HG03159 (cell line): ENCODE measurements at regions not wholly inside any gene's neighbourhood (a gene's known extent, or its start where the extent isn't known, plus 50 kb on each side); places are given as distances from the start of the nearest gene placed in this dataset.
"Not testable (repeated sequence)": the region's sequence is repeated elsewhere in the genome, so short reads cannot be mapped to it uniquely, and the experiment has no call there.

ENCODE experiments used
- ATAC-seq: cut with Tn5 transposase; IDR thresholded peaks from one replicate; pipeline ENCODE4 v1.9.1; 2021; ENCODE audit warnings: mild to moderate bottlenecking, moderate library complexity; ENCODE audit not compliant: unreplicated experiment

- ATAC-seq, result no peak
These were observed 376.0 kb downstream of the TFEC start for GRCh38 chr7:115654384-115655214.

- ATAC-seq, result no peak
These were observed 381.1 kb downstream of the TFEC start for GRCh38 chr7:115649429-115649828.

DNA sequence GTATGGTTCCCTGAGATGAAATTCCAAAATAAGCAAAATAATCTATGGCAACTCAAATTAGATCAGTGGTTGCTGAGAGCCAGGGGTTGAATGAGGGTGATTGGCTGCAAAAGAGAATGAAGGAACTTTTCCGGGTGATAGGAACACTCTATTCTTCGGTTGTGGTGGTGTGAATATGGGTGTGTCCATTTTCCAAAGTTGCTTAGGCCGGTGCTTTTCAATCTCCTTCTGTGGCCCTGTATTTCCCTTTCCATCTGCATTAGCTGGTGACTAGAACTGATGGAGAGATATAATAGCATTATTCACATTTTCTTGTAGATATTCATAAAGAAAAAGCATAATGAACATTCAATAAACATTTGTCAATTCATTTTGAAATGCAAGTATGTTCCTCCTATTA, 382.9 kb downstream of the TFEC start:
- no peak for ATAC-seq

DNA sequence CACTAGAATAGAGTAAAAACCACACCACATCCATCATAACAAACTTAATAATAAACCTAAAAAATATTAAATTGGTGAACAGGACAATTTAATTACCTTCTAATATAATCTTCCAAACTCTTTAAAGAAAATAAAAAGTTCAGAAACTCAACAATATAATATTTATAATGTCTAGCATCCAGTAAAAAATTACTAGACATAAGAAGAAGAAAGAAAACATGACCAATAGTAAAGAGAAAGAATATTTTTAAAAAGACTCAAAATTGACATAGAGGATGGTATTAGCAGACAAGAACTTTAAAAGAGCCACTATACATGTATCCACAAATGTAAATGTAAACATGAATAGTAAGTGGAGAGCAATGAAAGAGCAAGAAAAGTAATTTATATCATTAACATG, 388.4 kb downstream of the TFEC start:
- ATAC-seq, result no peak

DNA sequence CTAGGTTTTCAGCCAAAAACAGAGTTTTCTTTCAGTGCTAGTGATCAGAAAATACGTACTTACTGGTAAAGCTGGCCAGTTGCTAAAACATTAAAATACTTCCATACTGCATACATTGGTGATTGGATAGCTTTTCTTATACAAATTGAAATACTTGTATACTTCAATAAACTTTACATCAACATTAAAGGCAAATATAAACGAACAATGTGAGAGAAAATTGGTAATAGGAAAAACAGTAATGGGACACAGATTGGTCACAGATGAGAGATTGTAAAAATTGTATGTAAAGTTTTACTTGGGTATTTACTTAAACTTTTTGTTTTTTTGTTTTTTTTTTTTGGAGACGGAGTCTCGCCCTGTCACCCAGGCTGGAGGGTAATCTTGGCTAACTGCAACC, 391.7 kb downstream of the TFEC start:
- no peak for ATAC-seq

- ATAC-seq, result no peak
These were observed 393.4 kb downstream of the TFEC start for GRCh38 chr7:115637128-115637527.

DNA sequence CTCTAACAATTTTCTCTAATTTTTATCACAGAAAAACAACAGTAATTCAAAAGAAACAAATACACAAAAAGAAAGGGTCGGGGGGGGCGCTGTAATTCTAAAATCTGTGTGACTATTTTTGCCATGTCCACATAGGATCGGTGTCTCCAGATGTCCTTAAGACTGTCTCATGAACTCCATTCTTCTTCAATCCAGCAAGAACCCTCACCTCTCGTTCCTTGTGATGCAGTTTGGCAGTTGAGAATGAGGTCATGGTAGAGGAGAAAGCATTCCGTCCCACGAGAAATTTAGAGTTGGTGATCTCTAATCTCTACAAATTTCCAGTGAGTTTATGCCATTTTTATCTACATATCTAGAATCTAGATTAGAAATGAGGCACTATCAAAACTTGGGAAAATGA, 394.7 kb downstream of the TFEC start:
- ATAC-seq, result no peak

GRCh38 chr7:115635376-115635775, 395.2 kb downstream of the TFEC start:
- no peak for ATAC-seq

- ATAC-seq, result no peak
These were observed 395.9 kb downstream of the TFEC start for GRCh38 chr7:115634633-115635032.

DNA sequence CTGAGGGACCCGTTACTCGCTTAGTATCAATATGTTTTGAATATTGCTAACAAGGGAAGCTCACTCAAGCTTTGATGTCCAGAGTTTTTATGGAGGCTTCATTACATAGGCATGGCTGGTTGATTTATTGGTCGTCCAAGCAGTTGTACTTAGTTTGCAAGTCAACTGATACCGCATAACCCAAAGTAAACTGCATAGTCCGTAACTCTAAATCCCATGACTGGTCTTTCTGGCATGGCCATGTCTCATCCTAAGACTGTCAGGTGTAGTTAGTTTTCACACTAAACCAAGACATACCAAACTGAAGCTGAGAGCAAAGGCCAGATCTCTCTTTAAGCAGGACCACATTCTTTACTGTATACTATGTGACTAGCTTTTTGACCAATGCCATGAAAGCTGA, 397.9 kb downstream of the TFEC start:
- ATAC-seq, result no peak

DNA sequence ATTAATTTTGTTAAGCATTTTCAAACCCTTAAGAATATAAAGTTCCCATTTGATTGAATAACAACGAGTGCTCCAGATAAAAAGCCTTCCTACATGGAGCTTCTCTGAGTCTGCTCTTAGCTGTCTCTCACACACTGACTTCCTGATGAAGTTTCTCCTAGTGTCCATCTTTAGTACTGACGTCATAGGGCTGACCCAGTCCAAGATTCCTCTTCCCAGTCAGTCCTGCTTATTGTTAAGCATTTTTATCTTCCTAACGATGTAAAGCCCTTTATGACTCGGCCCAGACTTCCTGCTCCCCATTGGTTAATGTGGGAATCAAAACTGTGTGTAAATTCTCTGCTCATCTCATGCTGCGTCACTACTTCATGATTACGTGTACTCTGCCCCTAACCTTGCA, 398.8 kb downstream of the TFEC start:
- ATAC-seq, result no peak

DNA sequence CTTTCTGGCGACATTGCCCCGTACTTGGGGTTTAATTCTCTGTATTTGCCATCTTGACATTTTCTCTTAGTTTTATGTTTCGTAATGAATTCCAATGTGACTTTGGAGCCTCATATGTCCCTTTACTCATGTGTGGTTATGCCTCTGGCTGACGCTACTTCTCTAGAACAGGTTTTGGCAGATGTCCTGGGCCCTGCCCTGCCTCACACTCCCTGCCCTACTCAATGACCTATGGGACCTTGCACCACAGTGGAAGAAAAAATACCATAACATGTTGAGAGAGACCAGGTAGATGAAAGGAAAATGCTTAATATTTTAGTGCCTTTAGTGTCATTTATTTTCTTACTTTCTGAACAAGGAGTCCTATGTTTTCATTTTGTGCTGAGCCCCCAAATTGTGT, 400.5 kb downstream of the TFEC start:
- ATAC-seq, result no peak

DNA sequence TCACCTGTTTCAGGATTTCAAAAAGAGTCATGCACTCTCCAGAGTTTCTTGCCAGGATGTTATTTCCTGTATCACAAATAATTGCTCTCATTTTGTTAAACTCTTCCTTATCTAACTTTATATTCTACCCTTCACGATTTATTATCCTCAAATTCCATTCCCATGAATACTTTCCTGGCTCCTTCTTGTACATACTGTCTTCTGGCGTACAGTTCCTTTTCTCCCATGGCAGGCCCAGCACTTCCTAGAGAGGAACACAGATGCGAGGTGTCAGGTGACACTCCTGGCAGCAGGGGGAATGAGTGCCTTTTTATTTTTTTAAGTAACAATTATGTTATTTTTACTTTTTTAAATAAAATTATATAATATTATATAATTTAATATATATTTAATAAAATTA, 411.9 kb downstream of the TFEC start:
- ATAC-seq, result no peak

DNA sequence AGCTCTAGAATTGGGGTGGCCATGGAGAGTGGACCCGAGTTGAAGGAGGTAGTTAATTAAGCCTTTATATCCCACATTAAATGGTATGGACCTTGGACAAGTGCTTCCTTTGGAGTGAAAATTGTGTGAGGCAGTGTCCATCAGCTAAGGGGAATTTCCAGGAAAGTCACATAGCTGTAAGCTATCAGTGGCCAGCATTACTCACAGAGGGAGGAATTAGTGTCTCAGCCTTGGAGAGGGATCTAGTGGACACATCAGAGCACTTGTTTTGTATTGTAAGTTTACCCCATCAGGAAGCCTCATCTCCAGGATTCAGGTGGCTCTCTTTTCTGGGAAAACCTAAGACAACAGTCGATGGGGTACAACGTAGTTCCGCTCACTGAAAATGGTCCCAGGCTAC, 416.7 kb downstream of the TFEC start:
- ATAC-seq, result no peak

GRCh38 chr7:115603416-115603815, 427.1 kb downstream of the TFEC start:
- no peak for ATAC-seq

DNA sequence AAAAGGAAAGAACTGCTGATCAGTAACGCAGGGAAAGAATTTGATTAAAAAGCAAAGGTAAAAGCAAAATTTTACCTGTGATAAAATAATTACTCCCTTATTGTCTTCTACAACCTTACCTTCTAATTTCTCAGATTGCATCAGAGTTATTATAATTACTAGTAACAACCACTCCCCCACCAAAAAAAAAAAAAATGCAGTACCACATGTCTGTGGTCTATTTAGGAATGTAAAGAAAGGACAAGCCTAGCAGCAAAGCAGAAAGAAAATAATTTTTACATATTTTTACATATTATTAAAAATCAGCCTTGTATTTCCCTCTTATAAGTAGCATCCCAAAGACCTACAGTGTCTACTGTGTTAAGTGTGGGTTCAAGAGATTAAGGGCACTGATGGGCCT, 430.4 kb downstream of the TFEC start:
- no peak for ATAC-seq

GRCh38 chr7:115599184-115599583, 431.4 kb downstream of the TFEC start:
- ATAC-seq, result not testable (repeated sequence)

DNA sequence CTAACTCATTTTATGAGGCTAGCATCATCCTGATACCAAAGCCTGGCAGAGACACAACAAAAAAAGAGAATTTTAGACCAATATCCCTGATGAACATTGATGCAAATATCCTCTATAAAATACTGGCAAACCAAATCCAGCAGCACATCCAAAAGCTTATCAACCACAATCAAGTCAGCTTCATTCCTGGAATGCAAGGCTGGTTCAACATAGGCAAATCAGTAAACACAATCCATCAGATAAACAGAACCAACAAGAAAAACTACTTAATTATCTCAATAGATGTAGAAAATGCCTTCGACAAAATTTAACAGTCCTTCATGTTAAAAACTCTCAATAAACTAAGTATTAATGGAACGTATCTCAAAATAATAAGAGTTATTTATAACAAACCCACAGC, 433.3 kb downstream of the TFEC start:
- ATAC-seq, result not testable (repeated sequence)

DNA sequence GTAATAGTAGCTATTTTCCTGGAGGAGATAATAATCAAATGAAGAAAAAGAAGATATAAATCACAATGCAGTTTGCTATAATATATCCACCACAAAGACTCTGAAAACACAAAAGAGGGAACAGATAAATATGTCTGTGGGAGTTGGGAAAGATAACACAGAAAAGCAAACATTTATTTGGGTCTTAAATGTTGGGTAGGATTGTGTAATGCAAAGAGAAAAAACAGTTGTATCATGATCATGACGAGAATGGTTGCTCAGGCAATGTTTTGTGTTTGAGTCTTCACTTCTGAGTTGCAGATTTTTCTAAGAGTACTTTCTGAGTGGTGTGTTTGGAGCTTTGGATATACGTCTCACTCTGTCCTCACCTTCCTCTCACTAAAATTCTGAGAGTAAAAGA, 437.5 kb downstream of the TFEC start:
- no peak for ATAC-seq

DNA sequence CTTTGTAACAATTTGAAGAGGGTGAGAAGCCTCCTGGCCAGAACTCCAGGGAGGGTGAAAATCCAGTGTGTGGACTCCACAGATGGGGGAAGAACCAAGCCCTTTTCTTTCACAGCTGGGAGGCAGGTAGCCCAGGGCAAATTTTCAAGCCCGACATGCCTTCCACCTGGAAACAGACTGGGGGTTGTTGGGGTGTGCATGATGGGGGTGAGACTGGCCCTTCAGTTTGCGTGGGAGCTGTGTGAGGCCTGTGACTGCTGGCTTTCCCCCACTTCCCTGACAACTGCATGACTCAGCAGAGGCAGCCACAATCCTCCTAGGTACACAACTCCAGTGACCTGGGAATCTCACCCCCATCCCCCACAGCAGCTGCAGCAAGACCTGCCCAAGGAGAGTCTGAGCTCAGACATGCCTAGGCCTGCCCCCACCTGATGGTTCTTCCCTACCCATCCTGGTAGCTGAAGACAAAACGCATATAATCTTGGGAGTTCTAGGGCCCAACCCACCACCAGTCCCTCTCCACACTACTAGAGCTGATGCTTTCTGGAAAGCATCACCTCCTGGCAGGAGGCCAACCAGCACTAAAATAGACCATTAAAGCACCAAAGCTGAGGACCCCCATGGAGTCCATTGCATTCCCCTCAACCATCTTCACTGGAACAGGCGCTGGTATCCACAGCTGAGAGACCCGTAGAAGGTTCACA, 445.4 kb downstream of the TFEC start:
- no peak for ATAC-seq

GRCh38 chr7:115582956-115583355, 447.6 kb downstream of the TFEC start:
- ATAC-seq, result no peak

- no peak for ATAC-seq
These were observed 452.0 kb downstream of the TFEC start for GRCh38 chr7:115578576-115578975.
